Smooth muscle cell (in vitro differentiated cells): ENCODE measurements at regions not wholly inside any gene's neighbourhood (a gene's known extent, or its start where the extent isn't known, plus 50 kb on each side); places are given as distances from the start of the nearest gene placed in this dataset.

Experiments
- DNase-seq: peaks from one replicate; lab custom pipeline; 2025; ENCODE audit not compliant: unreplicated experiment; lab: John Stamatoyannopoulos, UW
- H2AFZ ChIP-seq: fragments of 200-600 bp; sonication (generic); 2 replicates; pipeline ENCODE4 v1.6.0; 2016; ENCODE audit warnings: antibody characterized with exemption, low read depth, mild to moderate bottlenecking
- H3F3A ChIP-seq: fragments of 200-600 bp; sonication (generic); 2 replicates; pipeline ENCODE4 v1.6.0; 2017; ENCODE audit warnings: antibody characterized with exemption, low read depth
- H3K27ac ChIP-seq: fragments of 200-600 bp; sonication (generic); 2 replicates; pipeline ENCODE4 v1.5.1; 2016; ENCODE audit warnings: low read depth, mild to moderate bottlenecking
- H3K27me3 ChIP-seq: fragments of 200-600 bp; sonication (generic); 2 replicates; pipeline ENCODE4 v1.6.1; 2016; ENCODE audit warnings: low read depth, mild to moderate bottlenecking
- H3K36me3 ChIP-seq: fragments of 200-600 bp; sonication (generic); 2 replicates; pipeline ENCODE4 v1.5.1; 2016; ENCODE audit warnings: low read depth
- H3K4me1 ChIP-seq: fragments of 200-600 bp; sonication (generic); 2 replicates; pipeline ENCODE4 v1.5.1; 2016; ENCODE audit warnings: low read depth
- H3K4me2 ChIP-seq: fragments of 200-600 bp; sonication (generic); 2 replicates; pipeline ENCODE4 v1.6.0; 2016; ENCODE audit warnings: mild to moderate bottlenecking
- H3K4me3 ChIP-seq: fragments of 200-600 bp; sonication (generic); 2 replicates; pipeline ENCODE4 v1.5.1; 2016; ENCODE audit warnings: mild to moderate bottlenecking
- H3K79me2 ChIP-seq: fragments of 200-600 bp; sonication (generic); 2 replicates; pipeline ENCODE4 v1.6.0; 2016; ENCODE audit warnings: low read depth, mild to moderate bottlenecking
- H3K9ac ChIP-seq: fragments of 200-600 bp; sonication (generic); 2 replicates; pipeline ENCODE4 v1.6.0; 2016; ENCODE audit warnings: low read depth
- H3K9me3 ChIP-seq: fragments of 200-600 bp; sonication (generic); replicated peaks from 2 replicates; pipeline ENCODE4 v1.5.1; 2016; ENCODE audit warnings: low read depth
- H4K20me1 ChIP-seq: fragments of 200-600 bp; sonication (generic); 2 replicates; pipeline ENCODE4 v1.6.0; 2016; ENCODE audit warnings: low read depth
- CTCF ChIP-seq: fragments of 200-600 bp; sonication (generic); IDR thresholded peaks from 2 replicates; pipeline ENCODE4 v1.5.1; 2017; ENCODE audit warnings: borderline replicate concordance, mild to moderate bottlenecking, antibody characterized with exemption; ENCODE audit not compliant: insufficient read depth, poor library complexity, severe bottlenecking
- WGBS: methylation state at CpG from one replicate; pipeline ENCODE4 v1.1.7; 2016; ENCODE audit warnings: low lambda C conversion rate; 5-methylcytosine and 5-hydroxymethylcytosine counted together

DNA sequence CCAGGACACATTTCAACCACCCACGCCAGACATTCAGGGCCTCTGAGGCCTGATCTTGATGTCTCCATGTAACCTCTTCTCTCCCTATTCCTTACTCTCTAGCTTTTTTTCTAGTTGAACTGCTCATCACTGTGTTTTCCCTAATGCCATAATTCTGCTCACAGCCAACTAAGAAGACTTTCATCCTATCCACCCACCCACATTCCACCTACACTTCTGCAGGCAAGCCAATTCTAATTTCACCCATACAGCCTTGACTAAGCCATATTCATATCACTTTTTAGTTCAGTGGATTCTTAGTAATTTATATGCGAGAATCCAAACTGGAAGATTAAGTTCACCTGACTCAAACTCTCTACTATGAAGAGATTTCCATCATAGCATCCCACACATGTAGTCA lies 394.4 kb downstream of the INSC start:
- Histone ChIP-seq H3K4me2 (no peak overlapping the region), H3K9me3 (peaks cover 6% of the 10 kb centered on the region), H3K36me3 (no peaks in the 10 kb centered on the region), H3K4me3 (no peak overlapping the region), H3K4me1 (no peaks in the 10 kb centered on the region), H3K27me3 (no peaks in the 10 kb centered on the region), H3K27ac (no peak overlapping the region), H3K9ac (no peak overlapping the region), H3K79me2 (no peaks in the 10 kb centered on the region), H4K20me1 (no peaks in the 10 kb centered on the region), H2AFZ (no peak overlapping the region), H3F3A (peaks cover 5% of the 10 kb centered on the region)
- DNase-seq, result no peak
- TF ChIP-seq CTCF, result no peak
- WGBS, result 90% methylated on average over 2 of the region's 2 CpGs

GRCh38 chr11:15519124-15519791 lies 404.5 kb downstream of the INSC start:
- H4K20me1 ChIP-seq, result no peaks in the 10 kb centered on the region
- H3K36me3 ChIP-seq, result no peaks in the 10 kb centered on the region
- H3K79me2 ChIP-seq, result no peaks in the 10 kb centered on the region
- no peak overlapping the region for H3K4me3 ChIP-seq
- 83% methylated on average over 2 of the region's 2 CpGs for WGBS
- no peaks in the 10 kb centered on the region for H3F3A ChIP-seq
- no peak overlapping the region for H3K9ac ChIP-seq
- H3K27ac ChIP-seq, result no peak overlapping the region
- H3K27me3 ChIP-seq, result no peaks in the 10 kb centered on the region
- no peak for DNase-seq
- no peaks in the 10 kb centered on the region for H3K9me3 ChIP-seq
- no peaks in the 10 kb centered on the region for H3K4me1 ChIP-seq
- no peak overlapping the region for H3K4me2 ChIP-seq
- no peak for TF ChIP-seq CTCF
- no peak overlapping the region for H2AFZ ChIP-seq

DNA sequence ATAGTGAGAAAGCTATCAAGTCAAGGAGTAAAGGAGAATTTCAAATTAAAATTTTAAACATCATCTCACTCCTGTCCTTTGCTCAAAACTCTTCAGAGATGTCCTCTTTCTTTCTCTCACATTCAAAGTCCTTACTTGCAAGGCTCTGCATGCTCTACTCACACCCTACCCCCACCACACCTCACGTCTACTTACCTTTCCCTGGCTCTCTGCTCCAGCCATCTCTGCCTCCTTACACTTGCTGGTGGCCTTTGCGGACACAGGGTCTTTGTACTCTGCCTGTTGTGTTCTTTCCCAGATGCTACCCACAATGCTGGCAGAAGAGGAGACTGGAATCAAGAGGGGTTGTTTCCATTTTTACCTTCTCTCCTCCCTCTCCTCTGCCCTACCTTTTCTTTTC lies 405.2 kb downstream of the INSC start:
- Histone ChIP-seq H3K4me1 (no peaks in the 10 kb centered on the region), H3K27ac (no peak overlapping the region), H3K4me2 (no peak overlapping the region), H3F3A (no peaks in the 10 kb centered on the region), H3K4me3 (no peak overlapping the region), H3K27me3 (no peaks in the 10 kb centered on the region), H4K20me1 (no peaks in the 10 kb centered on the region), H3K36me3 (no peaks in the 10 kb centered on the region), H2AFZ (no peak overlapping the region), H3K9ac (no peak overlapping the region), H3K9me3 (no peaks in the 10 kb centered on the region), H3K79me2 (no peaks in the 10 kb centered on the region)
- 80% methylated on average over 2 of the region's 2 CpGs for WGBS
- no peak for DNase-seq
- TF ChIP-seq CTCF, result no peak

DNA sequence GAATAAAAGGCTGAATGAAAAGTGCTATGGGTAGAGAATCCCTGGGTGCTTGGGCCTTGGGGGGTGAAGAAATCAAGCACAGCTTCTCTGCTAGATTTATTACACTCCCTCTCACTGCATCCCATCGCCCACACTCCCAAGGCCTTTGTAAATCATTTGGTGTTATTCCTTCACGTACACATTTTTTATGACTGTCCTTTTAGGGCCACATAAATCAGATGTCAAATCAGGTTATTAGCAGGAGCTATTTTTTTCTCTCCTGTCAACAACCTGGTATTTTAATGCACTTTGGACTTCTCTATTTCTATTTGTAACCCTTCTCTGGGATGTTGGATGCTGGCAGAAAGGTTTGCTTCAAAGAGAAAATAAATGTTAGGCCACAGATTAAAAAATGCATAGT lies 408.8 kb downstream of the INSC start:
- no peak overlapping the region for H3K4me3 ChIP-seq
- no peaks in the 10 kb centered on the region for H3K36me3 ChIP-seq
- H3K4me2 ChIP-seq, result no peak overlapping the region
- no peaks in the 10 kb centered on the region for H3K4me1 ChIP-seq
- no peaks in the 10 kb centered on the region for H4K20me1 ChIP-seq
- H3K27ac ChIP-seq, result no peak overlapping the region
- no peaks in the 10 kb centered on the region for H3K27me3 ChIP-seq
- H3K79me2 ChIP-seq, result no peaks in the 10 kb centered on the region
- H3K9ac ChIP-seq, result no peak overlapping the region
- no peaks in the 10 kb centered on the region for H3F3A ChIP-seq
- DNase-seq, result no peak
- WGBS, result 59% methylated on average over 2 of the region's 2 CpGs
- TF ChIP-seq CTCF, result no peak
- no peak overlapping the region for H2AFZ ChIP-seq
- peaks cover 11% of the 10 kb centered on the region for H3K9me3 ChIP-seq
